HepG2 (cell line): ENCODE measurements at regions not wholly inside any gene's neighbourhood (a gene's known extent, or its start where the extent isn't known, plus 50 kb on each side); places are given as distances from the start of the nearest gene placed in this dataset.

Experiments used
- ARHGAP35 ChIP-seq: sonication (generic); formaldehyde crosslinking; IDR thresholded peaks from 2 replicates; pipeline ENCODE4 v1.9.0; 2022; ENCODE audit warnings: mild to moderate bottlenecking, inconsistent platforms, moderate library complexity, missing genetic modification reagents, borderline replicate concordance
- ATF7-NPFF ChIP-seq: sonication (generic); formaldehyde crosslinking; IDR thresholded peaks from 2 replicates; pipeline ENCODE4 v1.8.1; 2023; ENCODE audit warnings: mild to moderate bottlenecking, low read depth, missing genetic modification reagents, moderate library complexity
- FOXJ3 ChIP-seq: sonication (generic); formaldehyde crosslinking; IDR thresholded peaks from 2 replicates; pipeline ENCODE4 v1.4.0; 2020; ENCODE audit warnings: missing genetic modification reagents, mild to moderate bottlenecking, borderline replicate concordance
- HMG20B ChIP-seq: conservative IDR thresholded peaks from 2 replicates; pipeline ENCODE4 v1.6.1; 2016; ENCODE audit warnings: missing genetic modification reagents, missing compliant biosample characterization
- KDM1A ChIP-seq: IDR thresholded peaks from 2 replicates; pipeline ENCODE4 v1.6.1; 2016; ENCODE audit warnings: missing compliant biosample characterization
- MAFF ChIP-seq: IDR thresholded peaks from 2 replicates; pipeline ENCODE4 v1.6.1; 2011; ENCODE audit warnings: low read depth, low read length, improper control_type of control experiment
- MEIS1 ChIP-seq: sonication (generic); formaldehyde crosslinking; IDR thresholded peaks from 2 replicates; pipeline ENCODE4 v1.9.0; 2021; ENCODE audit warnings: mild to moderate bottlenecking, missing genetic modification reagents, moderate library complexity, borderline replicate concordance
- MXI1 ChIP-seq: IDR thresholded peaks from 3 replicates; pipeline ENCODE4 v1.6.1; 2012; ENCODE audit warnings: low read depth, low read length, inconsistent platforms, borderline replicate concordance
- NFATC3 ChIP-seq: sonication (generic); formaldehyde crosslinking; IDR thresholded peaks from 2 replicates; pipeline ENCODE4 v1.5.1; 2020; ENCODE audit warnings: mild to moderate bottlenecking, missing genetic modification reagents
- NRL ChIP-seq: sonication (generic); formaldehyde crosslinking; IDR thresholded peaks from 2 replicates; pipeline ENCODE4 v1.5.0; 2020; ENCODE audit warnings: missing genetic modification reagents, mild to moderate bottlenecking, moderate library complexity, borderline replicate concordance
- SETDB1 ChIP-seq: sonication (generic); formaldehyde crosslinking; IDR thresholded peaks from 2 replicates; pipeline ENCODE4 v1.5.1; 2020; ENCODE audit warnings: missing genetic modification reagents, mild to moderate bottlenecking, borderline replicate concordance
- SIX1 ChIP-seq: sonication (generic); formaldehyde crosslinking; IDR thresholded peaks from 2 replicates; pipeline ENCODE4 v1.4.0; 2020; ENCODE audit warnings: missing genetic modification reagents, borderline replicate concordance
- STAG1 ChIP-seq: sonication (generic); formaldehyde crosslinking; IDR thresholded peaks from 2 replicates; pipeline ENCODE4 v1.4.0; 2020; ENCODE audit warnings: missing genetic modification reagents
- TAF1 ChIP-seq: sonication (generic); formaldehyde crosslinking; IDR thresholded peaks from 2 replicates; pipeline ENCODE4 v1.4.0; 2020; ENCODE audit warnings: missing genetic modification reagents
- ZFP36 ChIP-seq: fragments of 150-350 bp; IDR thresholded peaks from 2 replicates; pipeline ENCODE4 v1.6.1; 2018; ENCODE audit warnings: borderline replicate concordance, low read length, low read depth; ENCODE audit not compliant: partially characterized antibody
- ZMAT3 ChIP-seq: sonication (generic); formaldehyde crosslinking; conservative IDR thresholded peaks from 2 replicates; pipeline ENCODE4 v1.7.0; 2021; ENCODE audit warnings: missing genetic modification reagents
- ZNF660 ChIP-seq: sonication (generic); formaldehyde crosslinking; IDR thresholded peaks from 2 replicates; pipeline ENCODE4 v1.5.1; 2020; ENCODE audit warnings: mild to moderate bottlenecking, low read depth, missing genetic modification reagents, borderline replicate concordance
- ZNF678 ChIP-seq: sonication (generic); formaldehyde crosslinking; IDR thresholded peaks from 2 replicates; pipeline ENCODE4 v1.4.0; 2020; ENCODE audit warnings: mild to moderate bottlenecking, missing genetic modification reagents
- TF ChIP-seq, protein P1 (sequence below): sonication (generic); formaldehyde crosslinking; IDR thresholded peaks from 2 replicates; pipeline ENCODE4 v1.4.0; 2020; ENCODE audit warnings: mild to moderate bottlenecking, missing genetic modification reagents, borderline replicate concordance
- TF ChIP-seq, protein P2 (sequence below): sonication (generic); formaldehyde crosslinking; IDR thresholded peaks from 2 replicates; pipeline ENCODE4 v1.5.0; 2020; ENCODE audit warnings: missing genetic modification reagents, mild to moderate bottlenecking, borderline replicate concordance
- TF ChIP-seq, protein P3 (sequence below): sonication (generic); formaldehyde crosslinking; IDR thresholded peaks from 2 replicates; pipeline ENCODE4 v1.8.0; 2022; ENCODE audit warnings: mild to moderate bottlenecking, missing genetic modification reagents; ENCODE audit not compliant: insufficient replicate concordance
- TF ChIP-seq, protein P4 (sequence below): sonication (generic); formaldehyde crosslinking; IDR thresholded peaks from 2 replicates; pipeline ENCODE4 v1.5.0; 2020; ENCODE audit warnings: mild to moderate bottlenecking, missing genetic modification reagents

DNA sequence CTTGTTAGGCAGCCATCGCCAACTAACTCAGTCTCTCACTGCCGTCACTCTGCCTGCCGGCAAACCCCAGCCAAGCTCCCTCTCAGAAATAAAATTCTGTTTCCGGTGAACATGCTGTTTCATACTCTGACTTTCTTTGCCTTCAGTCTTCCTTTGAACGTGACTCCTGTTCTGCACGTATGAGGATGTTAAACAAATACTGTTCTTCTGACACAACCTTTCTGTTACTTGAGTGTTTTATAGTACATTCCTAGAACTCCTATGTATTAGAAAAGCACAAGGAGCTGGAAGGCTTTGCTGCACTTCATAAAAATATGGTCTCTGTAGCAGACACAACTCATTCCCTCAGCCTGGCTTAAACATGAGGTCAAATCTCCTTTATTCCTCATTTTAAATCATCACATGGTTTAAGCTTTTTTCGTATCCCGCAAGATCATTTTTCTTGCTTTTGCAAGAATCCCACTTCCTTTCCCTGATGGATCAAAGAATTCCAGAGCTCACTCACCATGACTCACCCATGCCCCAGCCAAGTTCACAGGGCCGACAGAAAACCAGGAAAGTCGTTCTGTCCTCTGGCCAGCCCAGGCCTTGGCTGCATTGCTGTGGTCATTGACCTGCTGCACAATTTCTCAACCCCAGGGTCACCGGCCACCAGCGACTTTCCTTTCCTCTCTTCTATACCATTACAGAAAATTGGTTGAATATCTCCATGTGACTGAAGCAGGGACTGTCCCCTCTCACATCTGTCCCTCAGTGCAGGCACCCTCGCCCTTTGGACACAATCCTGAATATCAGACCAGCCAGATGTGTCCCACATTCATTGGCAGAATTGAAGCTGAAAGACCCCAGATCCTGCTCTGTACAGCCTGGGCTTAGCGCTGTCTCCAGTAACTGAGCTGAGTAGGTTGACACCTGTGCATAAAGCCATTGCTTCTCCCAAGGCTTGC, 183.1 kb upstream of the ARL4C start (continued):
- TF ChIP-seq ATF7-NPFF (CRISPR knock-in tag): no peak
- TF ChIP-seq MEIS1: peak; percentile 73; the same call in 1 of the 2 replicates
- no peak for TF ChIP-seq MXI1
- peak; percentile 82 for TF ChIP-seq HMG20B
- no peak for TF ChIP-seq KDM1A (CRISPR knock-in tag)
- peak; percentile 53 for TF ChIP-seq ZMAT3 (CRISPR knock-in tag)
- TF ChIP-seq NRL (CRISPR knock-in tag): no peak
- peak; percentile 75 for TF ChIP-seq SIX1 (CRISPR knock-in tag)
- TF ChIP-seq, protein P1, sequence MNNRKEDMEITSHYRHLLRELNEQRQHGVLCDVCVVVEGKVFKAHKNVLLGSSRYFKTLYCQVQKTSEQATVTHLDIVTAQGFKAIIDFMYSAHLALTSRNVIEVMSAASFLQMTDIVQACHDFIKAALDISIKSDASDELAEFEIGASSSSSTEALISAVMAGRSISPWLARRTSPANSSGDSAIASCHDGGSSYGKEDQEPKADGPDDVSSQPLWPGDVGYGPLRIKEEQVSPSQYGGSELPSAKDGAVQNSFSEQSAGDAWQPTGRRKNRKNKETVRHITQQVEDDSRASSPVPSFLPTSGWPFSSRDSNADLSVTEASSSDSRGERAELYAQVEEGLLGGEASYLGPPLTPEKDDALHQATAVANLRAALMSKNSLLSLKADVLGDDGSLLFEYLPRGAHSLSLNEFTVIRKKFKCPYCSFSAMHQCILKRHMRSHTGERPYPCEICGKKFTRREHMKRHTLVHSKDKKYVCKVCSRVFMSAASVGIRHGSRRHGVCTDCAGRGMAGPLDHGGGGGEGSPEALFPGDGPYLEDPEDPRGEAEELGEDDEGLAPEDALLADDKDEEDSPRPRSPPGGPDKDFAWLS (CRISPR knock-in tag): no peak
- TF ChIP-seq STAG1 (CRISPR knock-in tag): peak; percentile 56
- no peak for TF ChIP-seq SETDB1
- no peak; the same call in 1 of the 2 replicates for TF ChIP-seq MAFF
- TF ChIP-seq ARHGAP35: 0 out of 2 replicates have a peak, but pooled peaks have one; percentile 9
- peak; percentile 43; the same call in 1 of the 2 replicates for TF ChIP-seq FOXJ3 (CRISPR knock-in tag)
- TF ChIP-seq ZFP36: no peak
- TF ChIP-seq, protein P2, sequence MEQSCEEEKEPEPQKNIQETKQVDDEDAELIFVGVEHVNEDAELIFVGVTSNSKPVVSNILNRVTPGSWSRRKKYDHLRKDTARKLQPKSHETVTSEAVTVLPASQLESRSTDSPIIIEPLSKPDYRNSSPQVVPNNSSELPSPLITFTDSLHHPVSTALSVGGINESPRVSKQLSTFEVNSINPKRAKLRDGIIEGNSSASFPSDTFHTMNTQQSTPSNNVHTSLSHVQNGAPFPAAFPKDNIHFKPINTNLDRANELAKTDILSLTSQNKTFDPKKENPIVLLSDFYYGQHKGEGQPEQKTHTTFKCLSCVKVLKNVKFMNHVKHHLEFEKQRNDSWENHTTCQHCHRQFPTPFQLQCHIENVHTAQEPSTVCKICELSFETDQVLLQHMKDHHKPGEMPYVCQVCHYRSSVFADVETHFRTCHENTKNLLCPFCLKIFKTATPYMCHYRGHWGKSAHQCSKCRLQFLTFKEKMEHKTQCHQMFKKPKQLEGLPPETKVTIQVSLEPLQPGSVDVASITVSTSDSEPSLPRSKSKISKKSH (CRISPR knock-in tag): no peak
- TF ChIP-seq ZNF660 (CRISPR knock-in tag): no peak
- TF ChIP-seq, protein P3, sequence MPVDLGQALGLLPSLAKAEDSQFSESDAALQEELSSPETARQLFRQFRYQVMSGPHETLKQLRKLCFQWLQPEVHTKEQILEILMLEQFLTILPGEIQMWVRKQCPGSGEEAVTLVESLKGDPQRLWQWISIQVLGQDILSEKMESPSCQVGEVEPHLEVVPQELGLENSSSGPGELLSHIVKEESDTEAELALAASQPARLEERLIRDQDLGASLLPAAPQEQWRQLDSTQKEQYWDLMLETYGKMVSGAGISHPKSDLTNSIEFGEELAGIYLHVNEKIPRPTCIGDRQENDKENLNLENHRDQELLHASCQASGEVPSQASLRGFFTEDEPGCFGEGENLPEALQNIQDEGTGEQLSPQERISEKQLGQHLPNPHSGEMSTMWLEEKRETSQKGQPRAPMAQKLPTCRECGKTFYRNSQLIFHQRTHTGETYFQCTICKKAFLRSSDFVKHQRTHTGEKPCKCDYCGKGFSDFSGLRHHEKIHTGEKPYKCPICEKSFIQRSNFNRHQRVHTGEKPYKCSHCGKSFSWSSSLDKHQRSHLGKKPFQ (CRISPR knock-in tag): no peak
- TF ChIP-seq, protein P4, sequence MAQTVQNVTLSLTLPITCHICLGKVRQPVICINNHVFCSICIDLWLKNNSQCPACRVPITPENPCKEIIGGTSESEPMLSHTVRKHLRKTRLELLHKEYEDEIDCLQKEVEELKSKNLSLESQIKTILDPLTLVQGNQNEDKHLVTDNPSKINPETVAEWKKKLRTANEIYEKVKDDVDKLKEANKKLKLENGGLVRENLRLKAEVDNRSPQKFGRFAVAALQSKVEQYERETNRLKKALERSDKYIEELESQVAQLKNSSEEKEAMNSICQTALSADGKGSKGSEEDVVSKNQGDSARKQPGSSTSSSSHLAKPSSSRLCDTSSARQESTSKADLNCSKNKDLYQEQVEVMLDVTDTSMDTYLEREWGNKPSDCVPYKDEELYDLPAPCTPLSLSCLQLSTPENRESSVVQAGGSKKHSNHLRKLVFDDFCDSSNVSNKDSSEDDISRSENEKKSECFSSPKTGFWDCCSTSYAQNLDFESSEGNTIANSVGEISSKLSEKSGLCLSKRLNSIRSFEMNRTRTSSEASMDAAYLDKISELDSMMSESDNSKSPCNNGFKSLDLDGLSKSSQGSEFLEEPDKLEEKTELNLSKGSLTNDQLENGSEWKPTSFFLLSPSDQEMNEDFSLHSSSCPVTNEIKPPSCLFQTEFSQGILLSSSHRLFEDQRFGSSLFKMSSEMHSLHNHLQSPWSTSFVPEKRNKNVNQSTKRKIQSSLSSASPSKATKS (CRISPR knock-in tag): no peak
- no peak; the same call in 1 of the 2 replicates for TF ChIP-seq TAF1 (CRISPR knock-in tag)
- no peak for TF ChIP-seq ZNF678 (CRISPR knock-in tag)
- no peak for TF ChIP-seq NFATC3 (CRISPR knock-in tag)
